Endothelial cell of umbilical vein (primary cell): ENCODE measurements at regions not wholly inside any gene's neighbourhood (a gene's known extent, or its start where the extent isn't known, plus 50 kb on each side); places are given as distances from the start of the nearest gene placed in this dataset.

Experiments used
- BruUV-seq: library from RNA; stranded (reverse); fragments of 400-500 nt; replicated peaks from 2 replicates; lab custom pipeline; 2021; lab: Mats Ljungman, UMichigan
- CTCF ChIA-PET: fragments of 300-600, 350-600 bp; sonication (Branson Sonifier 250); formaldehyde crosslinking; loops from one replicate; lab custom pipeline; 2021; ENCODE audit warnings: antibody characterized with exemption, inconsistent platforms; lab: Charles Lee
- POLR2A ChIA-PET: fragments of 300-600, 350-600 bp; sonication (Branson Sonifier 250); formaldehyde crosslinking; loops from one replicate; lab custom pipeline; 2021; ENCODE audit warnings: antibody characterized with exemption, inconsistent platforms; lab: Charles Lee
- DNase-seq: peaks from one replicate; pipeline ENCODE4 v3.0.0-alpha.2; 2011; ENCODE audit warnings: low read depth, low spot score
- FAIRE-seq: peaks from 2 replicates; lab custom pipeline; 2011; peaks lifted over from hg19 to GRCh38; lab: Jason Lieb, UNC
- H2AFZ ChIP-seq: 2 replicates; pipeline ENCODE4 v1.6.0; 2012; ENCODE audit warnings: low read depth, low read length, control low read depth, inconsistent platforms
- H3K27ac ChIP-seq: 2 replicates; pipeline ENCODE4 v1.5.1; 2011; ENCODE audit warnings: low read depth, mild to moderate bottlenecking, control low read depth, low read length, moderate library complexity; ENCODE audit not compliant: insufficient read depth
- H3K27me3 ChIP-seq, 2 experiments: 2 replicates each; pipeline versions ENCODE4 v1.6.0 to v1.6.1; 2011; ENCODE audit warnings: low read length in 2 of 2, mixed read lengths in 1 of 2; ENCODE audit not compliant: control insufficient read depth in 2 of 2, insufficient read depth in 2 of 2
- H3K36me3 ChIP-seq, 2 experiments: 2 replicates in 1 of 2; 3 replicates in 1 of 2; pipeline ENCODE4 v1.5.1; 2011; ENCODE audit warnings: low read length in 2 of 2, mild to moderate bottlenecking in 1 of 2, moderate library complexity in 1 of 2; ENCODE audit not compliant: control insufficient read depth in 2 of 2, insufficient read depth in 2 of 2; ENCODE audit errors: extremely low read depth in 1 of 2
- H3K4me1 ChIP-seq: 3 replicates; pipeline ENCODE4 v1.5.1; 2011; ENCODE audit warnings: mild to moderate bottlenecking, low read length; ENCODE audit not compliant: control insufficient read depth, insufficient read depth; ENCODE audit errors: extremely low read depth
- H3K4me2 ChIP-seq: 2 replicates; pipeline ENCODE4 v1.6.1; 2011; ENCODE audit warnings: low read length, control low read depth, mixed read lengths; ENCODE audit not compliant: insufficient read depth
- H3K4me3 ChIP-seq, 3 experiments: fragments of 200-600 bp in 1 of 3; sonication (generic), shearing (Covaris generic) in 1 of 3; replicated peaks in 1 of 3; 2 replicates each; pipeline ENCODE4 v1.5.1; 2011 to 2016; ENCODE audit warnings: control low read depth in 3 of 3, low read length in 3 of 3, mild to moderate bottlenecking in 2 of 3, inconsistent platforms in 1 of 3, low read depth in 1 of 3, moderate library complexity in 1 of 3; ENCODE audit not compliant: insufficient read depth in 1 of 3
- H3K79me2 ChIP-seq: 2 replicates; pipeline ENCODE4 v1.6.0; 2012; ENCODE audit warnings: low read length, inconsistent platforms; ENCODE audit not compliant: control insufficient read depth, insufficient read depth
- H3K9ac ChIP-seq: replicated peaks from 2 replicates; pipeline ENCODE3; 2011; ENCODE audit warnings: low read length, control low read depth; ENCODE audit not compliant: insufficient read depth; ENCODE audit errors: extremely low read depth
- H3K9me1 ChIP-seq: replicated peaks from 3 replicates; pipeline ENCODE4 v1.6.0; 2011; ENCODE audit warnings: mild to moderate bottlenecking, low read length; ENCODE audit not compliant: control insufficient read depth, insufficient read depth; ENCODE audit errors: extremely low read depth
- H3K9me3 ChIP-seq: replicated peaks from 2 replicates; pipeline ENCODE4 v1.5.1; 2012; ENCODE audit warnings: low read length, inconsistent platforms; ENCODE audit not compliant: control insufficient read depth, insufficient read depth
- H4K20me1 ChIP-seq: replicated peaks from 2 replicates; pipeline ENCODE3; 2011; ENCODE audit warnings: mild to moderate bottlenecking, low read length; ENCODE audit not compliant: control insufficient read depth, insufficient read depth; ENCODE audit errors: extremely low read depth
- EZH2 ChIP-seq: IDR thresholded peaks from 2 replicates; pipeline ENCODE4 v1.6.1; 2012; ENCODE audit warnings: borderline replicate concordance, low read depth, mild to moderate bottlenecking, moderate library complexity, low read length, inconsistent platforms; ENCODE audit not compliant: severe bottlenecking
- FOS ChIP-seq: IDR thresholded peaks from 2 replicates; pipeline ENCODE4 v1.6.1; 2011; ENCODE audit warnings: mild to moderate bottlenecking, low read length, moderate library complexity, borderline replicate concordance; ENCODE audit not compliant: insufficient read depth
- GATA2 ChIP-seq: IDR thresholded peaks from 2 replicates; pipeline ENCODE4 v1.7.0; 2011; ENCODE audit warnings: low read depth, mild to moderate bottlenecking, moderate library complexity, mixed read lengths, low read length; ENCODE audit not compliant: insufficient read length, insufficient read depth
- JUN ChIP-seq: IDR thresholded peaks from 2 replicates; pipeline ENCODE4 v1.6.1; 2011; ENCODE audit warnings: borderline replicate concordance, low read depth; ENCODE audit not compliant: insufficient read length, insufficient read depth
- MYC ChIP-seq: IDR thresholded peaks from one replicate; pipeline ENCODE4 v1.6.1; 2011; ENCODE audit warnings: mild to moderate bottlenecking, low read depth, low read length
- POLR2A ChIP-seq: IDR thresholded peaks from 2 replicates; pipeline ENCODE4 v1.6.1; 2012; ENCODE audit warnings: low read depth, mild to moderate bottlenecking, control low read depth, low read length
- POLR2AphosphoS5 ChIP-seq: IDR thresholded peaks from 2 replicates; pipeline ENCODE4 v1.6.1; 2012; ENCODE audit warnings: low read depth, mild to moderate bottlenecking, control low read depth, low read length, moderate library complexity; ENCODE audit not compliant: insufficient read depth
- dilution Hi-C: fragments of 300-500 bp; cut with MboI; formaldehyde crosslinking; loops from one replicate; pipeline ENCODE4 v1.15.0; 2019; ENCODE audit warnings: low sequenced_read_pairs; ENCODE audit not compliant: extremely low pct_ligation_motif_present
- intact Hi-C: fragments of 100-400 bp; cut with micrococcal nuclease; formaldehyde crosslinking; loops from one replicate; pipeline ENCODE4 v1.10.0; 2022
- TF ChIP-seq, protein P1 (sequence below), 2 donors: IDR thresholded peaks; 1 replicate in 1 of 2; 2 replicates in 1 of 2; pipeline ENCODE4 v1.5.1; 2011; ENCODE audit warnings: low read length in 2 of 2, mild to moderate bottlenecking in 2 of 2, moderate library complexity in 2 of 2, control low read depth in 1 of 2, inconsistent platforms in 1 of 2, low read depth in 1 of 2; ENCODE audit not compliant: insufficient read depth in 1 of 2; ENCODE audit errors: extremely low read depth in 1 of 2
- TF ChIP-seq, protein P2 (sequence below): IDR thresholded peaks from 2 replicates; pipeline ENCODE4 v1.6.1; 2011; ENCODE audit not compliant: insufficient read depth, insufficient read length

DNA sequence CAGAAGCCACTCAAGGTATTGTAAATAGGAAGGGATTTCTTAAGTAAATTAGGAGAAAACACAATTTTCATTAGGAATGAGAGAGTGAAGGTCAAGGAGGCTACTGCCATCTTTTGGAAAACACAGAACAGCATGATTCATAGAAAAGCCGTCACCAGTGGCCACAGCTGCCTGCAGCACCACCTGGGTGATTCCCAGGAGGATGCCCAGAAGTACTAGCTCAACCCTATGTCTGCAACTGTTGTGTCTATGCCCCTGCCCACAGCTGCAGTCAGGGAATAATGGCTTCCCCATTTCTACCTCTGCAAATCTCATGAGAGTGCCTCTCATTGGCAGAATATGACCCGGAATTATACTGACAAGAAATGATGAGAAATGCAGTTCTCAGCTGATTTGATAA lies 300.0 kb downstream of the IGSF11 start:
- CTCF ChIA-PET = no interaction called here
- intact Hi-C loops = no loop called here

DNA sequence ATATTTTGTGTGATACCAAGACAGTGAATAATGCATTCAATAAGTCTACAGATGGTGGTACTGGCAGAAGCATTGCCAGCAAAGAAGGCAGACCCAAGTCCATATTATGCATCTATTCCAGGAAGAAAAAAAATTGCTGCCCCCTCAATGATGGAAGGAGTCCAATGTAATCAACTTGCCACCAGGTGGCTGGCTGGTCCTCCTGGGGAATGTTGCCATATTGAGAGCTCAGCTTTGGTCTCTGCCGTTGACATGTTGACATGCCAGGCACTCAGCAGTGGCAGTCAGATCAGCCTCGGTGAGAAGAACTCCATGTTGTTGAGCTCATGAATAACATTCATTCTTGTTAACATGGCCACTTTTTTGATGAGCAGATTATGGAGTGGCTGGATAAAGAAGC lies 298.5 kb downstream of the IGSF11 start:
- no peak for FAIRE-seq
- Histone ChIP-seq H3K9me3 (no peaks in the 10 kb centered on the region), H3K4me3 (no peak overlapping the region), H3K4me2 (no peak overlapping the region), H2AFZ (no peak overlapping the region), H3K79me2 (no peaks in the 10 kb centered on the region), H3K9ac (no peak overlapping the region), H3K9me1 (no peaks in the 10 kb centered on the region), H3K4me1 (no peaks in the 10 kb centered on the region), H3K36me3 (no peaks in the 10 kb centered on the region), H4K20me1 (no peaks in the 10 kb centered on the region), H3K27me3 (no peaks in the 10 kb centered on the region), H3K27ac (no peak overlapping the region)
- TF ChIP-seq, protein P1, sequence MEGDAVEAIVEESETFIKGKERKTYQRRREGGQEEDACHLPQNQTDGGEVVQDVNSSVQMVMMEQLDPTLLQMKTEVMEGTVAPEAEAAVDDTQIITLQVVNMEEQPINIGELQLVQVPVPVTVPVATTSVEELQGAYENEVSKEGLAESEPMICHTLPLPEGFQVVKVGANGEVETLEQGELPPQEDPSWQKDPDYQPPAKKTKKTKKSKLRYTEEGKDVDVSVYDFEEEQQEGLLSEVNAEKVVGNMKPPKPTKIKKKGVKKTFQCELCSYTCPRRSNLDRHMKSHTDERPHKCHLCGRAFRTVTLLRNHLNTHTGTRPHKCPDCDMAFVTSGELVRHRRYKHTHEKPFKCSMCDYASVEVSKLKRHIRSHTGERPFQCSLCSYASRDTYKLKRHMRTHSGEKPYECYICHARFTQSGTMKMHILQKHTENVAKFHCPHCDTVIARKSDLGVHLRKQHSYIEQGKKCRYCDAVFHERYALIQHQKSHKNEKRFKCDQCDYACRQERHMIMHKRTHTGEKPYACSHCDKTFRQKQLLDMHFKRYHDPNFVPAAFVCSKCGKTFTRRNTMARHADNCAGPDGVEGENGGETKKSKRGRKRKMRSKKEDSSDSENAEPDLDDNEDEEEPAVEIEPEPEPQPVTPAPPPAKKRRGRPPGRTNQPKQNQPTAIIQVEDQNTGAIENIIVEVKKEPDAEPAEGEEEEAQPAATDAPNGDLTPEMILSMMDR (IDR thresholded peaks at IDR 0.05; ENCODE audit: extremely low read depth in 1 of 2, insufficient read depth in 1 of 2, low read depth in 1 of 2, low read length in 2 of 2) = no peak
- TF ChIP-seq, protein P2, sequence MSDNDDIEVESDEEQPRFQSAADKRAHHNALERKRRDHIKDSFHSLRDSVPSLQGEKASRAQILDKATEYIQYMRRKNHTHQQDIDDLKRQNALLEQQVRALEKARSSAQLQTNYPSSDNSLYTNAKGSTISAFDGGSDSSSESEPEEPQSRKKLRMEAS = no peak
- TF ChIP-seq MYC = no peak
- BruUV-seq = no TSS peak
- intact Hi-C loops (no loop called here), dilution Hi-C loops (no loop called here)
- DNase-seq = no peak
- ChIA-PET POLR2A (no interaction called here), CTCF (no interaction called here)

More for the DNA sequence above, 300.0 kb downstream of the IGSF11 start:
- H3K9me3 ChIP-seq = peaks cover 2% of the 10 kb centered on the region
- H4K20me1 ChIP-seq = no peaks in the 10 kb centered on the region
- POLR2A ChIA-PET = no interaction called here
- H3K4me3 ChIP-seq = no peak overlapping the region
- H2AFZ ChIP-seq = no peak overlapping the region
- H3K9me1 ChIP-seq = no peaks in the 10 kb centered on the region
- TF ChIP-seq POLR2A (no peak), GATA2 (no peak), FOS (no peak), POLR2AphosphoS5 (no peak), JUN (no peak), EZH2 (no peak)
- TF ChIP-seq, protein P1 (IDR thresholded peaks at IDR 0.05; ENCODE audit: extremely low read depth in 1 of 2, insufficient read depth in 1 of 2, low read depth in 1 of 2, low read length in 2 of 2) = no peak
- no peak for FAIRE-seq
- no peaks in the 10 kb centered on the region for H3K4me1 ChIP-seq
- DNase-seq = no peak
- no peaks in the 10 kb centered on the region for H3K79me2 ChIP-seq
- no peak overlapping the region for H3K27ac ChIP-seq
- dilution Hi-C loops = no loop called here
- no TSS peak for BruUV-seq
- H3K36me3 ChIP-seq = no peaks in the 10 kb centered on the region
- H3K9ac ChIP-seq = no peak overlapping the region
- H3K4me2 ChIP-seq = no peak overlapping the region
- no peaks in the 10 kb centered on the region for H3K27me3 ChIP-seq
